ENCODE measurements at regions not wholly inside any gene's neighbourhood (a gene's known extent, or its start where the extent isn't known, plus 50 kb on each side); places are given as distances from the start of the nearest gene placed in this dataset.

DNA sequence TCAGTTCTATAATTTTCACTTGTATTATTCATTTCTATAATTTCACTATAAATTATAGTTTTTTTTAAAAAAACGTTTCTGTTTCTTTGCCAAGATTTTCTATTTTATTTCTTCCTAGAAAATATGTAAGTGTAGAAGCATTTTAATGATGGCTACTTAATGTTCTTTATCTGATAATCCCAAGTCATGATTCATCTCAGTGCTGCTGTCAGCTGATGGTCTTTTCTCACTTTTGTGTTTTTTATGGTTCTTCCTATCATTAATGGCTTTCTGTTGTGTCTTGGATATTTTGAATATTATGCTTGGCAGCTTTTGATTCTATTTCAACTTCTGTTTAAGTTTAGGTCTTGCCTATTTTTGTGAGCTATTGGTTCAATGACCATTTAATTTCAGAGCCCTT lies 268.6 kb downstream of the BAMBI start:
- Mint-ChIP-seq H3K9me3 (no peaks in the 10 kb centered on the region), H3K4me3 (no peak overlapping the region)

DNA sequence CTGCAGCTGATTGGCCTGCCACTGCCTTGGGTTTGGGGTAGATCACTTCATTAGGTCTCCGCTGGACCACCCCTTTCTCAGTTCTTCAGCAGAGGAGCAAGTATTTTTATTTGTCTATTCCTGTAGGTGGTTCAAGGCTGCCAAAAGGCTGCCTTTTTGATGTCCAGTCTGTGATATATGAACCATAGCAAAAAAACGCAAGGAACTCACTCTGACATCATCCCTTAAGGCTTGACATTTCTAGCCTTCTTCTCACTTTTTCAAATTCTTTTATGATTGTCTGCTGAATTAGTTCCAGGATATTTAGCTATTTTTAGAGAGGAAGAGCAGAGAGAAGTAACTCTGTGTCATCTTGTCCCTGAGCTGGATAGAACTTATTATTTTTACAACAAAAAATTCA lies 269.2 kb downstream of the BAMBI start:
- no peak for DNase-seq (ENCODE audit: low spot score)
- Mint-ChIP-seq H3K4me3 (no peak overlapping the region), H3K4me1 (ENCODE audit: low read depth) (no peaks in the 10 kb centered on the region), H3K27me3 (ENCODE audit: insufficient read depth) (peaks cover 6% of the 10 kb centered on the region), H3K27ac (no peak overlapping the region), H3K36me3 (ENCODE audit: low read depth) (no peaks in the 10 kb centered on the region), H3K9me3 (no peaks in the 10 kb centered on the region)
- intact Hi-C loops (cut with micrococcal nuclease) = no loop called here

More for the DNA sequence above, 268.6 kb downstream of the BAMBI start:
- Mint-ChIP-seq H3K27ac (no peak overlapping the region), H3K27me3 (ENCODE audit: insufficient read depth) (peaks cover 6% of the 10 kb centered on the region), H3K4me1 (ENCODE audit: low read depth) (no peaks in the 10 kb centered on the region), H3K36me3 (ENCODE audit: low read depth) (no peaks in the 10 kb centered on the region)
- DNase-seq (ENCODE audit: low spot score) = no peak
- intact Hi-C loops (cut with micrococcal nuclease) = no loop called here

DNA sequence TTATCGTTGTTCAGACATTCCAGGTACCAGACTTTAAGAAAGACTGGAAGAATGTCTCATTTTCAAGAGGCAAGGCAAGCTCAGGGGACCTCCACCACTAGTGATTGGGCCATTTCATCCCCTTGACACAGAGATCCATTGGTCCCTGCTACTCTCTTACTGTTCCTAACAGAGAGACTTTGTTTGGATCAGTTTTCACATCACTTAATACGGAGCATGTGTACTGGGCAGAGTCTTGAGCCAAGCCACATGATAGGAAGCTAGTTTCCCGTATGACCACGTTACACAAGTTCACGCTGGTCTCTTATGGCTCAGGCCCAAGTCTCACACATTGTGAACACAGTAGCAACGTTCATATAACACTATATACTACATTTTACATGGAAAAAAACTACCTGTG lies 269.9 kb downstream of the BAMBI start:
- H3K9me3 Mint-ChIP-seq = no peaks in the 10 kb centered on the region
- no peaks in the 10 kb centered on the region for H3K4me1 Mint-ChIP-seq (ENCODE audit: low read depth)
- H3K27ac Mint-ChIP-seq = no peak overlapping the region
- DNase-seq (ENCODE audit: low spot score) = no peak
- peaks cover 3% of the 10 kb centered on the region for H3K27me3 Mint-ChIP-seq (ENCODE audit: insufficient read depth)
- H3K4me3 Mint-ChIP-seq = no peak overlapping the region
- H3K36me3 Mint-ChIP-seq (ENCODE audit: low read depth) = no peaks in the 10 kb centered on the region
- intact Hi-C loops (cut with micrococcal nuclease) = no loop called here

DNA sequence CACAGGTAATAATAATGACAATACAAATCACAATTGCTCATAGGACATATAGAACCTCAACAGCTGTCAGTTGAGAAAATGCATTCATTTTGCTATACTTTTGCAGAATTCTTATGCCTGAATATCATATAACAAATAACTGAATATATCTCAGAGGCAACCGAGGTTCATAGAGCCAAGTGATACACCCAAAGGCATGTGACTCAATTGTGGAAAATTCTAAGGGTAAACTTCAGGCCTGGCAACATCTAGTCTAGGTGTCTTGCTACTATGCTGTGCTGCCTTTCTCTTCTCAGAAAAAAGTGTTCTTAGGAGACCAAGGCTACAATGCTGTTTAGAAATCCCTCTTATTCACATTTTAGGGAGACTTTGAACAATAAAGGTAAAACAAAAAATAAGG lies 270.7 kb downstream of the BAMBI start:
- Mint-ChIP-seq H3K4me3 (no peak overlapping the region), H3K27me3 (ENCODE audit: insufficient read depth) (no peaks in the 10 kb centered on the region), H3K4me1 (ENCODE audit: low read depth) (no peaks in the 10 kb centered on the region), H3K9me3 (no peaks in the 10 kb centered on the region), H3K27ac (no peak overlapping the region), H3K36me3 (ENCODE audit: low read depth) (no peaks in the 10 kb centered on the region)
- DNase-seq (ENCODE audit: low spot score) = no peak
- intact Hi-C loops (cut with micrococcal nuclease) = no loop called here

DNA sequence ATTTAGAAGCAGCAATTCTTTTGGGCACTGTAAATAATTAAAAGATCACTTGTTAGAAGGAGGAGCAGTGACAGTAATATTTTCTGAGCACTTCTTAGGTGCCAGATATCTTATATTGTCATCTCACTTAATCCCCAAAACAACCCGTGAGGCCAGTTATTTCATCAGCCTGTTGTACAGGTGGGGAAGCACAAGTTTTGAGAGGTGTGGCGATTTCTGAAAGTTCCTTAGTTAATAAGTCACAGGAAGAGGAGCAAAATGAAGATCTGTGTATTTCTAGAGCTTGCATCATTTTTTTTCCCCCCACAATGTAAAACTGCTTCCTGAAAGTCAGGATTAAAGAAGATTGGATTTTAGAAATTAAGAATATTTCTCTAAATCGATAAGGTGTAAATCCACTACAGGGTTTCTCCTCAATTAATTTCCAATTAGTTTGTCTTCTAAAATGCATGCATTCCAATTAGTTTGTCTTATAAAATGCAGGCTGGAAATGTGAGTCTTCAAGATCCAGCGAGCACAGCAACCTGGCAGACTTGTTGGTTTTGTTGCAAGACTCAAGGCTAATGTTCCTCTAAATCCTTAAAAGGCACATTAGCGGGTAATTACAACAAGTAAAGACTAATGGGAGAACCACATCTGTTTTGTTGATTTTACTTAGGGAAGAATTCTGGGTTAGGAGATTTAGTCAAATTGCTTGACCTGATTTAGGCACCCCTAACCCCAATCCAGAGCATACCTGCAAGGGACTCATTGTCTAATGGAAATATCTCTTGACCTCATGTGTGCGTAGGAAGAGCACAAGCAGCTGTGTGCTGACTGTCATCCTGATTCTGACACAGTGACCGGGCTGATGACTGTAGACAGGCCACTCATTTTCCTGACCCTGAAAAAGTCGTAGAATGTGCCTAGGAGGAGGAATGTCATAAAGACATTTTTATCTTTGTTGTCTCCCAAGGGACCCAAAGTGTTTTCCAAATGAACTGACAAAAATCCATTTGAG lies 272.0 kb downstream of the BAMBI start:
- Mint-ChIP-seq H3K27me3 (ENCODE audit: insufficient read depth) (no peaks in the 10 kb centered on the region), H3K36me3 (ENCODE audit: low read depth) (no peaks in the 10 kb centered on the region), H3K9me3 (no peaks in the 10 kb centered on the region), H3K4me1 (ENCODE audit: low read depth) (no peaks in the 10 kb centered on the region), H3K4me3 (no peak overlapping the region), H3K27ac (no peak overlapping the region)
- DNase-seq (ENCODE audit: low spot score) = no peak
- intact Hi-C loops (cut with micrococcal nuclease) = no loop called here

DNA sequence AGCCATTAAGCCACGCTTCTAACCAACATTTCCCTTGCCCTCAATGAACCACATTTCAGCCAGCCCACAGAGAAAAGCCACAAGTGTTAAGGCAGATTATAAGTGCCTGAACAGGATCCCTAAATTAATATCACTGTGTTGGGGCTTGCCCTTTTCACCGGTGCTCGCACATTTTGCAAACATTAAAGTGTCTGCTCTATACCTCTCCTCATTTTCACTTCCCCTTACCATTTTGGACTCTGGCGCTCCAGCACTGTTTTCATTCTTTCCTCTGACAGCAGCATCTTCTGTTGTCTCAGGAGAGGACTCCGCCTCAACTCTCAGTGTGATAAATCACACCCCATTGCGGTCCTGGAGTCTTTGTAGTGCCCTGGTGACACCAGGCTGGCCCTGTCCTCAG lies 274.2 kb downstream of the BAMBI start:
- no peaks in the 10 kb centered on the region for H3K9me3 Mint-ChIP-seq
- H3K4me3 Mint-ChIP-seq = no peak overlapping the region

DNA sequence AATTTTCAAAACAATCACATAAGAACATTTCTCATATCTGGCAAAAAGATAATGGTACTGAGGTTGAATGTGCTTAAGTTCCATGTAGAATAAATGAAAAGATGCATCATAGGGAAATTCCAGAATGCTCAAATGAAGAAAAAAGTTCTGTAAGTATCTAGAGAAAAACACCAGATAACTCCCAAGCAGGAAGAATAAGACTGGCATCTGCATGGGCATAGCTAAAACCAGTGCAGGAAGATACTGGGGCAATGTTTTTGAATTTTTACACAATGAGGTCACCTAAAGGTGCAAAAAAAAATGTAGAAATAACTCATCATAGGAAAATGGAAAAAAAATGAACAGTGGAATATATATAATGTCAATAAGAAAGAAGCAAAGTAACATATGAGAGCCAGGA lies 275.2 kb downstream of the BAMBI start:
- H3K4me3 Mint-ChIP-seq = no peak overlapping the region
- H3K4me1 Mint-ChIP-seq (ENCODE audit: low read depth) = no peaks in the 10 kb centered on the region
- peaks cover under 1% of the 10 kb centered on the region for H3K9me3 Mint-ChIP-seq
- no peak overlapping the region for H3K27ac Mint-ChIP-seq
- intact Hi-C loops (cut with micrococcal nuclease) = no loop called here
- no peak for DNase-seq (ENCODE audit: low spot score)
- H3K27me3 Mint-ChIP-seq (ENCODE audit: insufficient read depth) = no peaks in the 10 kb centered on the region
- H3K36me3 Mint-ChIP-seq (ENCODE audit: low read depth) = no peaks in the 10 kb centered on the region

More for the DNA sequence above, 274.2 kb downstream of the BAMBI start:
- Mint-ChIP-seq H3K4me1 (ENCODE audit: low read depth) (no peaks in the 10 kb centered on the region), H3K27ac (no peak overlapping the region), H3K36me3 (ENCODE audit: low read depth) (no peaks in the 10 kb centered on the region), H3K27me3 (ENCODE audit: insufficient read depth) (no peaks in the 10 kb centered on the region)
- DNase-seq (ENCODE audit: low spot score) = no peak
- intact Hi-C loops (cut with micrococcal nuclease) = no loop called here

DNA sequence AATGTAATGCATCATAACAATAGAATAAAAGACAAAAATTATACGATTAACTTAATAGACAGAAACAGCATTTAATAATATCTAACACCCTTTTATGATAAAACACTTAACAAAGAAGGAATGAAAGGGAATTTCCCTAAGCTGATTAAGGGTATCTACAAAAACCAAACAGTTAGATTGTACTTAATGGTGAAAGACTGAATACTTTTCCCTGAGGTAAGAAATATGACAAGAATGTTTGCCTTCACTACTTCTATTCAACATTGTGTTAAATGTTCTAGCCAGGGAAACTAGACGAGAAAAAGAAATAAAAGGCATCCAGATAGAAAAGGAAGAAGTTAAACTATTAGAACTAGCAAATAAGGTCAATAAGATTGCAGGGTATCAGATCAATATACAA lies 276.9 kb downstream of the BAMBI start:
- H3K27me3 Mint-ChIP-seq (ENCODE audit: insufficient read depth) = no peaks in the 10 kb centered on the region
- H3K27ac Mint-ChIP-seq = no peak overlapping the region
- no peaks in the 10 kb centered on the region for H3K4me1 Mint-ChIP-seq (ENCODE audit: low read depth)
- H3K36me3 Mint-ChIP-seq (ENCODE audit: low read depth) = no peaks in the 10 kb centered on the region
- H3K9me3 Mint-ChIP-seq = peaks cover 5% of the 10 kb centered on the region
- no peak overlapping the region for H3K4me3 Mint-ChIP-seq
- intact Hi-C loops (cut with micrococcal nuclease) = no loop called here
- no peak for DNase-seq (ENCODE audit: low spot score)

DNA sequence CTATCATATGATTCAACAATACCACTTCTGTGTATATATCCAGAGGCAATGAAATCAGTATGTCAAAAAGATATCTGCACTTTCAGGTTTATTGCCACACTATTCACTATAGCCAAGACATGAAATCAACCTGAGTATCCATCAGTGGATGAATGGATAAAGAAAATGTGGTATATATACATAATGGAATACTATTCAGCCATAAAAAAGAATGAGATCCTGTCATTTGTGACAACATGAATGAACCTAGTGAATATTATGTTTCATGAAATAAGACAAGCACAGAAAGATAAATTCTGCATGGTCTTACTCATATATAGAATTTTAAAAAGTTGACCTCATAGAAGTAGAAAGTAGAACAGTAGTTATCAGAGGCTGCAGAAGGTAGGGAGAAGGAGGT lies 281.1 kb downstream of the BAMBI start:
- intact Hi-C loops (cut with micrococcal nuclease) = no loop called here
- Mint-ChIP-seq H3K9me3 (peaks cover 5% of the 10 kb centered on the region), H3K27me3 (ENCODE audit: insufficient read depth) (no peaks in the 10 kb centered on the region), H3K4me3 (no peak overlapping the region), H3K36me3 (ENCODE audit: low read depth) (no peaks in the 10 kb centered on the region), H3K4me1 (ENCODE audit: low read depth) (no peaks in the 10 kb centered on the region), H3K27ac (no peak overlapping the region)
- DNase-seq (ENCODE audit: low spot score) = no peak

DNA sequence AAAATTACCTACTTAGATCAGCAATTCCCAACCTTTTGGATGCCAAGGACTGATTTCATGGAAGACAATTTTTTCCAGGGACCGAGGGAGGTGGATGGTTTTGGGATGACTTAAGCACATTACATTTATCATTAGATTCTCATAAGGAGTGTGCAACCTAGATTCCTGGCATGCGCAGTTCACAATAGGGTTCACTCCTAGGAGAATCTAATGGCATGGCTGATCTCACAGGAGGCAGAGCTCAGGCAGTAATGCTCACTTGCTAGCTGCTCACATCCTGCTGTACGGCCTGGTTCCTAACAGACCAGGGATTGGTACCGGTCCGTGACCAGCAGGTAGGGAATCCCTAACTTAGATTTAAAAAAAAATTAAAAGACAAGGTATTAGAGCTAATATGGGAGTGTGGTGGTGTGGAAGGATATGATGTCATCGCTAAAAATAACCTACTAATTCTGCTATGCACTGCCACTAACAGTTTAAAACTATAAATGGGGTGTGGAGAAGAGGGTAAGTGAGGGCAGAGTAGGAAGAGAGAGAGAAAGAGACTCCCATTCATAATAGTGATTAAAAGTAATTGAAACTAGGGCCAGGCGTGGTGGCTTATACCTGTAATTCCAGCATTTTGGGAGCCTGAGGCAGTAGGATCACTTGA lies 282.7 kb downstream of the BAMBI start:
- intact Hi-C loops (cut with micrococcal nuclease) = no loop called here
- no peaks in the 10 kb centered on the region for H3K27me3 Mint-ChIP-seq (ENCODE audit: insufficient read depth)

DNA sequence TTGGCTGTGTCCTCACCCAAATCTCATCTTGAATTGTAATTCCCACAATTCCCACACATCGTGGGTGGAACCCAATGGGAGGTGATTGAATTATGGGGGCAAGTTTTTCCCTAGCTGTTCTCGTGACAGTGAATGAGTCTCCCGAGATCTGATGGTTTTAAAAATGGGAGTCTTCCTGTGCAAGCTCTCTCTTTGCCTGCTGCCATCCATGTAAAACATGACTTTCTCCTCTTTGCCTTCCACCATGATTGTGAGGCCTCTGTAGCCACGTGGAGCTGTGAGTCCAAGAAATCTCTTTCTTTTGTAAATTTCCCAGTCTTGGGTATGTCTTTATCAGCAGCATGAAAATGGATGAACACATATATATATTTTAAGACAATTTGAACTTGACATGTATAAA lies 285.4 kb downstream of the BAMBI start:
- no peak overlapping the region for H3K27ac Mint-ChIP-seq
- intact Hi-C loops (cut with micrococcal nuclease) = no loop called here
- H3K9me3 Mint-ChIP-seq = peaks cover 1% of the 10 kb centered on the region
- H3K4me3 Mint-ChIP-seq = no peak overlapping the region
- DNase-seq (ENCODE audit: low spot score) = no peak
- H3K27me3 Mint-ChIP-seq (ENCODE audit: insufficient read depth) = no peaks in the 10 kb centered on the region
- no peaks in the 10 kb centered on the region for H3K4me1 Mint-ChIP-seq (ENCODE audit: low read depth)
- H3K36me3 Mint-ChIP-seq (ENCODE audit: low read depth) = no peaks in the 10 kb centered on the region

More for the DNA sequence above, 282.7 kb downstream of the BAMBI start:
- Mint-ChIP-seq H3K4me3 (no peak overlapping the region), H3K9me3 (peaks cover 5% of the 10 kb centered on the region), H3K27ac (no peak overlapping the region), H3K36me3 (ENCODE audit: low read depth) (no peaks in the 10 kb centered on the region), H3K4me1 (ENCODE audit: low read depth) (no peaks in the 10 kb centered on the region)
- no peak for DNase-seq (ENCODE audit: low spot score)

DNA sequence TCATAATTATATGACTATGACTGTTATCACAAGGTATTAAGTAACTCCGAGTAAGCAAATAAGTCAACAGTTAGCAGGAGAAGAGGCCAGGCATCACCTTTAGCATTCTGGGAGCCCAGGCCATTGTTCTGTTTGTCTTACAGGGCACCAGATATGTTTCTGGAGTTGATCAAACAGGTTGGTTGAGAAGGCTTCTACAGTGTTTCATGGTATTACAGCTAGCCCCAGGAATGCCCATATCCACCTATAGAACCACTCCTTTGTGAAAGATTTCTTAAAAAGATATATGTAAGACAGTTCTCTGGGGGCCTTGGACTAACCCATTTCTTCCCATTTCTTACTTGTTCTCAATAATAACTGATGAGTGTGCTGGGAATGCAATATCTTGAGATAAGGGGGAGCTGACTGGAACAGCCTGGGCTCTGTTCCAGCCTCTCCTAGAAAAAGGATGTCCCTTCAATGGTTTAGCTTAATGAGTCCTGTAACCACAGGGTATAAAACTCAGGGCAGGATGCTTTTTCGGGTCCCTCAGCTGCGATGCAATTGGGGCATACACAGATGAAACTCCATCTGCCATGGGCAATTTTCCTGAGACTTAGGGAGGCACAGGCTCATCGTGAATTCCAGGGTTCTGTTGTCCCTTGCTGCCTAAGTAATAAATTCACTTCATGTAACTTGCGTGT lies 286.4 kb downstream of the BAMBI start:
- Mint-ChIP-seq H3K36me3 (ENCODE audit: low read depth) (no peaks in the 10 kb centered on the region), H3K9me3 (no peaks in the 10 kb centered on the region), H3K27ac (no peak overlapping the region), H3K27me3 (ENCODE audit: insufficient read depth) (no peaks in the 10 kb centered on the region), H3K4me3 (no peak overlapping the region), H3K4me1 (ENCODE audit: low read depth) (no peaks in the 10 kb centered on the region)
- no peak for DNase-seq (ENCODE audit: low spot score)
- intact Hi-C loops (cut with micrococcal nuclease) = no loop called here

DNA sequence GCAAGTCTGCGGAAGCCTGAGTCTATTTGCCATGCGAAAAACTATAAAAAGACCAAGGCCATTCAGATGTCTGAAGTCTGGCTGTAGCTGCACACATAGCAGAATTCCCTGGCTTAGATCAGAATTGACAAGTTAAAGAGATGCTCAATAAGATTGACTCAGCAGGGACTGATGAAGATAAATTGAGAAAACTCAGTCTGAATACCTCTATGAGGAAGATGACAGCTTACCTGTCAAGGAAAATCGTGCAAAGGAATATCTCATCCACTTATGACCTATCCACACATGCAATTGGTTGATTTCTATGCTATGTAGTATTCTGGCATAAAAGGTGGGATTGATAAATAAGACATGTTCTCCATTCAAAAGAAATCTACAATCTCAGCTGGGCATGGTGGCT lies 288.6 kb downstream of the BAMBI start:
- Mint-ChIP-seq H3K27ac (no peak overlapping the region), H3K36me3 (ENCODE audit: low read depth) (no peaks in the 10 kb centered on the region), H3K27me3 (ENCODE audit: insufficient read depth) (no peaks in the 10 kb centered on the region), H3K9me3 (no peaks in the 10 kb centered on the region), H3K4me1 (ENCODE audit: low read depth) (no peaks in the 10 kb centered on the region), H3K4me3 (no peak overlapping the region)
- no peak for DNase-seq (ENCODE audit: low spot score)
- intact Hi-C loops (cut with micrococcal nuclease) = no loop called here

Data from activated T-helper 1 cell treated with anti-CD3 and anti-CD28 coated beads, Interleukin-12 subunit alpha, Interleukin-12 subunit beta, Interleukin-2, Interleukin-4 antibody, amounts not matched to agents 30 ng/mL and 10 ng/mL and 1 ng/mL, durations not matched to agents 14 hours and 24 hours and 36 hours (primary cell).